Pancreas (tissue), 10 donors: ENCODE measurements at regions not wholly inside any gene's neighbourhood (a gene's known extent, or its start where the extent isn't known, plus 50 kb on each side); places are given as distances from the start of the nearest gene placed in this dataset.

Experiments
- ATAC-seq, 4 donors: fragments of 200-7000 bp; cut with Tn5 transposase; one replicate each; pipeline versions ENCODE4 v1.8.0 to v1.9.1; 2020; ENCODE audit warnings: mild to moderate bottlenecking in 4 of 4, moderate library complexity in 4 of 4
- DNase-seq, 6 donors: peaks; one replicate each; pipeline ENCODE4 v3.0.0-alpha.2; 2020
- FAIRE-seq: peaks from 2 replicates; lab custom pipeline; 2012; peaks lifted over from hg19 to GRCh38; lab: Jason Lieb, UNC
- H3K27ac ChIP-seq, 4 donors: fragments of 200-600 bp; sonication (generic); 1 replicate in 3 of 4; 2 replicates in 1 of 4; pipeline versions ENCODE4 v1.5.0 to v1.8.0; 2020
- H3K27me3 ChIP-seq, 4 donors: fragments of 200-600 bp; one replicate each; pipeline ENCODE4 v1.8.0; 2021
- H3K36me3 ChIP-seq, 3 donors: fragments of 200-600 bp; sonication (generic) in 1 of 3; one replicate each; pipeline versions ENCODE4 v1.5.0 to v1.8.0; 2020 to 2021
- H3K4me1 ChIP-seq, 3 donors: fragments of 200-600 bp; one replicate each; pipeline ENCODE4 v1.8.0; 2021
- H3K4me3 ChIP-seq, 4 donors: fragments of 200-600 bp; sonication (generic) in 2 of 4; one replicate each; pipeline versions ENCODE4 v1.5.0 to v1.8.0; 2020 to 2021
- H3K9me3 ChIP-seq, 4 donors: fragments of 200-600 bp; one replicate each; pipeline ENCODE4 v1.8.0; 2021
- CTCF ChIP-seq, 4 donors: fragments of 200-600 bp; sonication (generic) in 3 of 4; IDR thresholded peaks; one replicate each; pipeline versions ENCODE4 v1.5.0 to v1.8.0; 2021; ENCODE audit warnings: antibody characterized with exemption in 4 of 4
- WGBS, 2 donors: extraction: QIAGEN DNeasy Blood & Tissue Kit; methylation state at CpG; one replicate each; pipeline ENCODE4 v1.1.7; 2013; 5-methylcytosine and 5-hydroxymethylcytosine counted together
- intact Hi-C, 3 donors: fragments of 100-400 bp; cut with DNase I; formaldehyde crosslinking; loops; one replicate each; pipeline versions ENCODE4 v1.11.1 to v1.14.2; 2022
- donor health status: healthy with polysubstance abuse.
- donor health status: DM: no; HTN: no; CAD: no; lungs with moderate emphysema.
- donor health status: DM: no; HTN: no; CAD: no.
- donor health status: control.
- donor health status: control.
- donor health status: Bipolar disorder and iron deficiency.
- donor health status: DM: yes; HTN: yes; CAD: no.
- donor health status: DM: no; HTN: no; CAD: no.
- donor health status: DM: no; HTN: no; CAD: no.
- donor health status: DM: yes; HTN: yes; CAD: no.

- Histone ChIP-seq H3K36me3 (no peaks in the 10 kb centered on the region), H3K27me3 (no peaks in the 10 kb centered on the region), H3K4me1 (no peaks in the 10 kb centered on the region), H3K27ac (no peak overlapping the region), H3K4me3 (no peak overlapping the region), H3K9me3 (no peaks in the 10 kb centered on the region)
- TF ChIP-seq CTCF (IDR thresholded peaks at IDR 0.05) = no peak
- WGBS, 2 donors = 95 to 97% methylated on average over 4 of the region's 4 CpGs
- DNase-seq (no peak), ATAC-seq (no peak), FAIRE-seq (no peak)
- intact Hi-C loops = no loop called here
Observed at GRCh38 chr17:59504821-59505220, 60.6 kb upstream of the DHX40 start.

- no peaks in the 10 kb centered on the region for H3K27me3 ChIP-seq
- FAIRE-seq (no peak), DNase-seq (no peak), ATAC-seq (no peak)
- intact Hi-C loops = no loop called here
- no peak overlapping the region for H3K4me3 ChIP-seq
- no peak for TF ChIP-seq CTCF (IDR thresholded peaks at IDR 0.05)
- no peaks in the 10 kb centered on the region for H3K36me3 ChIP-seq
- H3K4me1 ChIP-seq = no peaks in the 10 kb centered on the region
- WGBS, 2 donors = 73 to 82% methylated on average over 4 of the region's 4 CpGs
- no peaks in the 10 kb centered on the region for H3K9me3 ChIP-seq
- no peak overlapping the region for H3K27ac ChIP-seq
Observed at GRCh38 chr17:59505610-59506276, 59.7 kb upstream of the DHX40 start.

GRCh38 chr17:59506894-59507726, 58.3 kb upstream of the DHX40 start:
- no peaks in the 10 kb centered on the region for H3K4me1 ChIP-seq
- no peak for ATAC-seq
- H3K27me3 ChIP-seq = no peaks in the 10 kb centered on the region
- no peak for FAIRE-seq
- intact Hi-C loops = no loop called here
- no peaks in the 10 kb centered on the region for H3K36me3 ChIP-seq
- no peak for DNase-seq
- H3K9me3 ChIP-seq = no peaks in the 10 kb centered on the region
- no peak overlapping the region for H3K27ac ChIP-seq
- no peak overlapping the region for H3K4me3 ChIP-seq
- TF ChIP-seq CTCF (IDR thresholded peaks at IDR 0.05) = no peak
- WGBS, 2 donors = 86 to 89% methylated on average over 9 of the region's 9 CpGs

- intact Hi-C loops = no loop called here
- ATAC-seq = no peak
- no peaks in the 10 kb centered on the region for H3K9me3 ChIP-seq
- H3K27ac ChIP-seq = no peak overlapping the region
- no peaks in the 10 kb centered on the region for H3K36me3 ChIP-seq
- FAIRE-seq = no peak
- no peak for DNase-seq
- no peak for TF ChIP-seq CTCF (IDR thresholded peaks at IDR 0.05)
- H3K27me3 ChIP-seq = no peaks in the 10 kb centered on the region
- H3K4me1 ChIP-seq = peaks cover 0 to 2% (median 0%) of the 10 kb centered on the region in 3 donors
- no peak overlapping the region for H3K4me3 ChIP-seq
- WGBS, 2 donors = 91 to 95% methylated on average over 7 of the region's 7 CpGs
Observed at GRCh38 chr17:59508999-59509625, 56.3 kb upstream of the DHX40 start.
